ENCODE measurements at regions not wholly inside any gene's neighbourhood (a gene's known extent, or its start where the extent isn't known, plus 50 kb on each side); places are given as distances from the start of the nearest gene placed in this dataset.
"Not testable (repeated sequence)": the region's sequence is repeated elsewhere in the genome, so short reads cannot be mapped to it uniquely, and the experiment has no call there.

DNA sequence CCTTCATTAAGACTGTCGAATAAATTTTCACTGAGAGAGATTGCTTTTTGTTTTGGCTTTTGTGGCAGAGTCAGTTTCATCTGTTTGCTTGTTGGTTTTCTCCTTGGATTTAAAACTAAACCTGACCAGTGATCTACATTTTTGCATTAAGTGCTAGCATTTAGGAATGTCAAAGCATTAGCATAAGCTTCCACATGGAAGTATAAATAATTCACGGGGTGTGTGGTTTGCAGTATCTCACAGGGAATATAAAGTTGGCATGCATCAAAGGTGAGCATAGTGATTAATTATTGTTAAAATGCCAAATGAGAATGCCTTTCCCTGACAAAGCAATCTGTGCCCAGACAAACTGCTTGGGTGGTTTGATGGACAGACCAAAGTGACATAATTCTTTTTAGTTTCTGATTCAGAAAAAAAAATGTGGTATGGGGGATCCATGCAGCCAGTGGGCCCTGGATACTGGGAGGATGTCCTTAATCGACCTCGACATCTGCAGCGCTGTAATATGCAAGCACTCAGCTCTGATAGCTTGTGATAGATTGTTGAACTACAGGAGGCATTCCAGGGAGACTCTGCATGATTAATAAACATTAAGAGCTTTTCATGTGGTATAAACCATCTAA lies 339.3 kb upstream of the POM121L12 start:
- DNase-seq: no peak

DNA sequence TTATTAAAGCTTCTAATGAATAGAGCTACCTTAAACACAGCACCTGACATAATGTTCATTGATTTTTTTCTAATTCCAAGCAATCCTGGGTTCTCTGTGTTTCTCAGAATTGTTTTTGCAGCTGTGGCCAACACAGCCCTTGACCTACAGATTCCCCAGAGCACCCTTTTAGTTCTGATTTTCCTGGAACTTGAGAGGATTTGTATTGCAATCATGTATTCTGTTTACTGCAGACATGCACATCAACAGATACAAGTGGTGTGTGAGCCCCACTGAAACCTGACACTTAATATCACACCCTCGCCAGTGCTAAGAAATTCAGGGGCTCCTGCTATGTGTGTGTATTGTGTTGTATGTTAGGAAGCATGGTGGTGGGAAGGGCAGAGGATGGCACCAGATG lies 344.2 kb upstream of the POM121L12 start:
- no peak for DNase-seq

DNA sequence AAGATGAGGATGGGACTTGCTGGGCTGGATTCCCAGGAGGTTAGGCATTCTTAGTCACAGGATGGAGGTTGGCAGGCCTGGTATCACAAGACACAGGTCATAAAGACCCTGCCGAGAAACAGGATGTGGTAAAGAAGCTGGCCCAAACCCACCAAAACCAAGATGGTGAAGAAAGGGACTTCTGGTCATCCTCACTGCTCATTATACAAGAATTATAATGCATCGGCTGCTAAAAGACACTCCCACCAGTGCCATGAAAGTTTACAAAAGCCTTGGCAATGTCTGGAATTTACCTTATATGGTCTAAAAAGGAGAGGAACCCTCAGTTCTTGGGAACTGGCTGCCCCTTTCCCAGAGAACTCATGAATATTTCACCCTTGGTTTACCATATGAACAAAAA lies 345.5 kb upstream of the POM121L12 start:
- no peak for DNase-seq

DNA sequence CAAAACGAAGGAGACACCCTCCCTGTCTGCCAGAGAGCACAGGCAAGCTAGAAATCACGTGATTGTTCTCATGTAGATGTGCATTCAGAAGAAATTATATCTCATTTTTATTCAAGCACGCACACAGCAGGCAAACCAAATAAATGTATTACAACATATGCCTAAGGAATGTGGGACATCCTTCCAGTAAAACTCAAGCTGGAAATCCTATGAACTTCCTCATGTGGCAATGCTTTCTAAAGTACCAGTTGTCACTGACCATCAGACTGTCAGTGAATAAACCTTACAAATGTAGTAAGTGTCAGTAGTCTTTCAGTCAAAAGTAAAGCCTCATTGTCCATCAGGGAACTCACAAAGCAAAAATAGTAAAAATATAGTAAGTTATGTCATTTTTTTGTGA lies 350.1 kb upstream of the POM121L12 start:
- DNase-seq: no peak

DNA sequence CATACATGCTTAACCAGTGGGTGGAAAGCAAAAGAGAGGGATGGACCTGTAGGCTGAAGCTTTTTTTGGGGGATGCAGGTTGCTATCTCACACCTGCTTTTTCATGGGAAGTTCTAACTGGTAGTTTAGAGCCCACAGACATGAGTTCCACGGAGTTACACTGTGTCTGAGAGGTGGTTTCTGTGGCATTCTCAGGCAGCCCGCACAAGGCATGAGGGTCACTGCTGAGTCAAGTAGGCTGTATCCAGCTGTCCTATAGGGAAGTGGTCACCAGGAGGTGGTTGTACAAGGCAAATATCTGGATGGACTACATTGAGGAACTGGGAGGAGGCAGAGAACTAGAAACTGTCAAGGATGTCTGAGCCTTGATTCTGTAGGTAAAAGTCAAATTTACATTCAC lies 351.0 kb upstream of the POM121L12 start:
- no peak for DNase-seq

DNA sequence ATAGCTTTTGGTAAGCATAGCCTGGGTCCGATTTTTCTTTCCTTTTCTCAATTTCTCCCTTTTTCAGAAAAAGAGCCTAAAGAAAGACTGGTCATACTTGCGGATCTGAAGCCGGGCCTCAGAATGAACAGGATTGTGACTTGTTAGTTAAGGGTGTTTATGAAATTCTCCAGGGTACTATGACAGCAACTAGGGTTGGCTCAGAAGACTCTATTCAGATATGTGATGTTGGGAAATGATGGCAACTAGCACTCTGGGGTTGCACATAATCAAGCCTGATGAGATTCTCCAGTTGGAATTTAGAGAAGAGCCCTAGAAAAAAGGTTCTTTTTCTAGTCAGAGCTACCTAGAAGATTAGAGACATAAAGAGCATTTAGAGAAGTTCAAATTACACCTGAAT lies 352.4 kb upstream of the POM121L12 start:
- DNase-seq: no peak

DNA sequence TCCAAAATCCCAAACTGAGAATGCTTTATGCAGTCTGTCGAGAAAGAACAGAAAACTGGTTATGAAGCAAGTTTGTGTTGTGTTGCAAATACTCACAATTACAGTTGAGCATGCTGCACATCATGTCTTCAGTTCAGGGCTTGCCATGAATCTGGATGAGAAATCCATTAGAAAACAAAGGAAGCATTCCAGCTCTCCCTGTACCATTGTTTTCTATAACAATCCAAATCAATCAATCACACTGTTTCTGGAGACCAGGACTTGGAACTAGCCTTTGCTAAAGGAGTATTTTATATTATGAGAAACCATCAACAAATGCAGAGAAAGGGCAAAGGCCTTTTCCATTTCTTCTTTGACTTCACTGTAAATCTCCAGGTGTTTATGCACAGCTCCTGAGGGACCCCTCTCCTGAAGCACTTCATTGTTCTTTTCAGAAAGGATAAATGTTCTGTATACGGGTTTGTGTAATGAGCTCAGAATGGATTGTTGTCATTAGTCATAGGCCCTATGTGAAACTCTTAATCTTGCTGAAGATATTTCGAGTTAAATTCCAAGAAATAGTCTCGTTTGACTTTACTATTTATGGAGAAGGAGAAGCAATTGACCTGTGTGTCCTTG lies 364.7 kb upstream of the POM121L12 start:
- no peak for DNase-seq

DNA sequence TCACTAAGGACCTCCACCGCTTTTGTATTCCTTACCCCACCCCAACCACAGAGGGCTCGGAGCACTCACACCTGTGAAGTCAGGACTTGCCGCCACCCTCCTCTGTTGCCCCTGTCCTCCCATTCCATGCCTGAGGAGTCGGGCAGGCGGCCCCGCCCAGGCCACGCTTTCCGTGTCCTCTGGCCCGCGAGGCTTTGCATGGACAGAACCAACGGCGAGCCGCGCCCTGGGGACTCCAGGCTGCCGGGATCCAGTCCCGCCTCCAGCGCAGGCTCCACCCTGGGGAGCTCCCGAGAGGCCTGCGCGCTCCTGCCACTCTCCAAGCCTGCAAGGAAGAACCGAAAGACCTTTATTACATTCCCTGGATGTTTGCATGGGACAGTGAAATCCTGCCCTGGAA lies 366.4 kb upstream of the POM121L12 start:
- no peak for DNase-seq

DNA sequence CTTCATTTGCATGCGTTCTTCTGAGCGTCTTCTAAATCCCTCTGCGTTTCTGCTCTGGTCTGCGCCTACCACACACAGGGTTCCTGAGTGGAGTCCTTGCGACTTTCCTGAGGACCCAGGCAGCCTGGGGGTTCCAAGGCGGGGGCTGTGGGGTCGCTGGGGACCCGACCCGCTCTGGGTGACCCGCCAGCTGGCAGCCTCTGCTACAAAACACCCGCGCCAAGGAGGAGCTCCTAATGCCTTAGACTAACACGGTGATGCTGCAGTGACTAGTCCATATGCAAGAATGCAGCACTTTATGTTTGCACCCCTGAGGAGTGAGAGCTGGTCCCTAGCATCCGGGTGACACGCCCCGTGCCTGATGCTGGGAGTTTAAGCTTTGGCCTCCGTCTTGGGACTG lies 367.0 kb upstream of the POM121L12 start:
- DNase-seq: no peak

DNA sequence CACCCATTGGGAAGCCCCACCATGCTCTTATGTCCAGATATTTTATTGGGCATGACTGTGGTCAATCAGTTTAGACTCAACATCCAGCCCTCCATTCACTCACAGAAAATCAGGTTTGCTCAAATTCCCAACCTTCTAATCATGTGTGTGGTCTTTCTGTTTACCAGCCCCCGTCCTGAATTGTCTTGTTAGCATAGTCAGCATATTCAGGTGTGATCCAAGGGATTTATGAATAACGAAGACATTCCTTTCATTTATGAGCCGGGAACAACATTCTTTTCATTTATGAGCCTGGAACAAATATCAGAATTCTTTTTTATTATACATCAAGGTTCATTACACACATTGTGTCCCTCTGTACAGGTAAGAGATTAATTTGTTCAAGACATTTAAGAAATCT lies 376.3 kb upstream of the POM121L12 start:
- no peak for DNase-seq

DNA sequence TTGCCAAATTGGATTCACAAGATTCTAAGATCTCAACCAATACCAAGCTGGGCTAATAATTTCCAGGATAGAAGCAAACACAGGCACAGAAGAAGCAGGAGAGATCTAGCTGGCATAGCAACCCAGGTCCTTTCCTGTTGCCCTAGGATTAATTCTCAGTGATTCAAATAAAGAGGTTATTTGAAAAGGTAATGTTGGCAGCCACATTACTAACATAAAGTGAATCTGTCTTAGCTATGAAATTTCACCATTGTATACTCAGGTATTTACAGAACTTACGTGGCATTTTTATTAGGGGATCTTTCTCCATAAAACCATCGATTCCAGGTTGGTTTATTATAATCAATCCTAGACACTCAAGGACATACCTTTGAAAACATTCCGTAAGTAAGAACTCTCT lies 379.3 kb upstream of the POM121L12 start:
- no peak for DNase-seq

DNA sequence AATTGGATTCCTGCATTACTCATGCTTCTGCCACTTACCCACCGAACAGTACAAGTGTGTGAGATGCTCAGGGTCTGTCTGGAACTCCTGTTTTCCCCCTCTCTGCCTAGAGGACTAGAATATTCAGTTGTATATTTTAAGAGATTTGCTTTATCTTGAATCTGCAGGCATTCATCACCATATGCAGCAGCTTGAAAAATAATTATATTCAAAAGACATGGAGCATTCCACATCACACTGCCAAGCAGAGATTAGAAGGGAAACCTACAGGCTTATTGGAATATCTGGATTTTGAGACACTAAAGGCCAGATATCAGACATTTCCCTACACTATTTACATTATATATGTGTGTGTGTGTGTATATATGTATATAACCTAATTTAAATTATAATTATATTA lies 382.8 kb upstream of the POM121L12 start:
- DNase-seq: no peak

DNA sequence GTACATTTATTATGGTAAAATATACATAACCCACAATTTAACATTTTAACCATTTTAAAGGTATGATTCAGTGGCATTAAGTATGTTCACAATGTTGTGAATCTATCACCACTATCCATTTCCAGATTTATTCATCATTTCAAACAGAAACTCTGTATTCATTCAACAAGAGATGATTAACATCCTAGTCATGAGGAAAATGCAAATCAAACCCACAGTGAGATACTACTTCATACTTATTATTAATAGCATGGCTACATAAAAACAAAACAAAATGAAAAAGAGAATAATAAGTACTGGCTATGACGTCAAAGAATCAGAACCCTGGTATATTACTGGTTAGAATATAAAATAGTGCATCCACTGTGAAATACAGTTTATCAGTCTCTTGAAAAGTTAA lies 386.6 kb upstream of the POM121L12 start:
- DNase-seq: peak; percentile 29

DNA sequence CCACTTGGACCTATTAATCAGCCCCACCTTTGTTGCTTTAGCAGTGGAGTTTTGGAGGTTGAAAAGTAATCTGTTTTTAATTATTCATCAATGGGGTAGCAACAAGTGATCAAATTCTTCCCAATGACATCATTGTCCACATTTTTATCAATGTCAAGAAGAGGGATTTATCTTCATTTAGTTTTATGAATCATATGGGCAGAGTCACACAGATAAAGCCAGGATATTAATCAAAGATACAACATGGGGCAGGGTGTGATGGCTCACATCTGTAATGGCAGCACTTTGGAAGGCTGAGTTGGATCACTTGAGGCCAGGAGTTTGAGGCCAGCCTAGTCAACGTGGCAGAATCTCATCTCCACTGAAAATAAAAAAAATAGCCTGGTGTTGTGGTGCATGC lies 388.4 kb upstream of the POM121L12 start:
- no peak for DNase-seq

DNA sequence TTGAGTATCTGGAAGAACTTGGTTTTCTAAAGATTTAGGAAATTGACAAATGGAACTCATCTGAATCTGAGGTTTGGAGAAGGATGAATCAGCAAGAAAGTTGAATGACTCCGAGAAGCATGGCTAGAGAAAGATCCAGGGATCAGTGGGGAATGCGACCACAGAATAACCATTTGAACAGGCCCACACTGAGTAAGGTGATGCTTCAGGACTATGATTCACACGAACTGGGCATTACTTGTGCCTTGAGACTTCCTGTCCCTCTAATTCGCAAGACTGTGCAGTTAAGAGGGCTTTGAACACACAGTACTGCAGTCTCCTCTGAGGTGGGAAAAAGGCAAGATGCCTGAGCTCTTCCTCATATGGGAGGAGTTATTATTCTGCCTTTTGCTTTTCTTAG lies 395.5 kb upstream of the POM121L12 start:
- DNase-seq: peak; percentile 60

DNA sequence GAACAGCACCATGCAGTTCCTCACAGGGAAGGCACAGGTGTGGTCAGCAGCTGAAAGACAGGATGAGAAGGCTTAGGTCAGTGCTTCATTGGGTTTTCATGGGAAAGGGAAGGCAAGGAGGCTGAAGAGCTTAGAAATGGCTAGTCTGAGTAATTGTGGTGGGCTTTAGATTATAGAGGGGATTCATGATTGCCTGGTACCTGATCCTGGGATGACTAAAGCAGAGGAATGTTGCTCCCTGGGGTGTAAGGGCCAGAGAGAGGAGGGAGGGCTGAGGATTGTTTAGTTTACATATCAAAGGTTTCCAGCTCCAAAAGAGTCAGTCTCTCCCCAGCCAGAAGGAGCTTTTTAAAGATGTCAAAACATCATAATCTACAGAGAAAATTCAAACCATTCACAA lies 396.3 kb upstream of the POM121L12 start:
- peak; percentile 20 for DNase-seq

DNA sequence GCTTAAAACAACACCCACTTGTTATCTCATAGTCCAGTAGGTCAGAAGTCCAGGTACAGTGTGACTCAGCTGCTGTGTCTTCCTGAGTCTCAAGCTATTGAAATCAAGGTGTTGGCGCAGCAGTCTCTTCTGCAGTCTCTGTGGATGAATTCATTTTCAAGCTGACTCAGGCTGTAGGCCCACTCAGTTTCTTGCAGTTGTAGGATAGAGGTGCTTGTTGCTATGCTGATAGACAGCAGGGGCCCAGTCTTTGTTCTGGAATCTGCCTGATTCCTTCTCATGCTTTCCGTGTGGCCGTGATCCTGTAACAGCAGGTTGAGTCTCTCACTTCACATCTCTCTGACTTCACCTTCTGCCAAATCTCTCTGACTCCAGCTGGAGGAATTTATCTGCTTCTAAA lies 400.4 kb upstream of the POM121L12 start:
- no peak for DNase-seq

DNA sequence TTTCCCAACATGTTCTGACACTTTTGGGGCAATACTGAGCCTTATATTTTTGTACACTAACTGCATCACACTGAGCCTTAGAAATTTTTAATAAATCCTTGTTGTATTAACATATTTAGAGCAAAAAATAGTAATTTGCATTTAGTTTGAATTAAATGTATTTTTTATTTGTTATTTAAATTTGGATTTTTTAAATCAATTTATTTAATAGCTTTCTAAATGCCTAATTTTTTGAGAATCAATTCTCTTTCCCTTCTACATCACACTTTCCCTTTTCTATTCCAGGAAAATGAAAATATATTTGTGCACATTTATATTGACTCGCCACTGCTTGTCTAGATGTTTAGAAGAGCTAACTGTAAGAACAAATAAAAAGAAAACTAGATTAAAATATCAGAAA lies 414.6 kb upstream of the POM121L12 start:
- no peak for DNase-seq

DNA sequence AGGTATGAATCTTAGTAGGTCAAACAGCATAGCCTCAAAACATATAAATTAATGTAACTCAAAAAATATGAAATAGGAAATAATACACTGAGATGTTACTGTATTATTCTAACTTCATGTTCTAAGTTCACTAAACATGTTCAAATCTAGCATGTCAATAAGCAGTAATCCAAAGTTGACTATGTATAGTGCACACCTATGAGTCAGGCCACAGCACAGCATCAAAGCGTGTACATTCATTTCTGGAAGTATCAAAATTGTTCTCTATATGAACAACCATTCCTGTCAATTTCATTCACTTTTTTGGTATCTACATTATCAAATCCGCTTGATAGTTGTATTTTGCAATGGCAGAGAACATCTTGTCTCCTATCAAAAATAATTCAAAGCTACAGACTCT lies 418.9 kb upstream of the POM121L12 start:
- no peak for DNase-seq

DNA sequence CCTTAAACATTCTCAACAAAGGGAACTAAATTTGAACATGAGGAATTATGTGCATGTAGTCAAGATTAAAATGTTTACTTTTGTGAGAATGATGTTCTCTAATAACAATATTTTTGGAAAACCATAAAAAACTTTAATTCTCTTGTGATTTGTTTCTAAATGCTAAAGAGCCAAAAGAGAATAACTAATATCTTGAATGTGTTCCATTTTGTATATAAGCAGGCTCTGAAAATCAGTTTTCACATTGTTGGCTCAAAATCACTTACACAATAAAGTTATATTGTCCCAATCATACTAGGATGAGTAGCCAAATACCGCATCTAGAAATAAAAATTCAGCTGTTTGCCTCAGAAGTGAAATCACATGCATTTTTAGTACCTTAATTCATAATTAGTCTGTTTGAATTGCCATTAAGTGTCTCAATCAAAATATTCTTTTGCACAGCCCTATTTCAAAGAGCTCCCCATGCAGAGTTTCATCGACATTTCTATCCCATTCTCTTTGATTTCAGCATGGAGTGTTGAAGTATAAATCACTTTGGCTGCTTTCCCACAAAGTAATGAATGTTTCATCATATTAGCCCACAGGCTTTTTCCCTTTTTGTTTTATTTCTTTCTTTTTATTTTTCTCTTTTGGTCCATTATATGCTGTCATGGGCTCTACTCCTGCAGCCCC lies 420.3 kb upstream of the POM121L12 start:
- DNase-seq: no peak

DNA sequence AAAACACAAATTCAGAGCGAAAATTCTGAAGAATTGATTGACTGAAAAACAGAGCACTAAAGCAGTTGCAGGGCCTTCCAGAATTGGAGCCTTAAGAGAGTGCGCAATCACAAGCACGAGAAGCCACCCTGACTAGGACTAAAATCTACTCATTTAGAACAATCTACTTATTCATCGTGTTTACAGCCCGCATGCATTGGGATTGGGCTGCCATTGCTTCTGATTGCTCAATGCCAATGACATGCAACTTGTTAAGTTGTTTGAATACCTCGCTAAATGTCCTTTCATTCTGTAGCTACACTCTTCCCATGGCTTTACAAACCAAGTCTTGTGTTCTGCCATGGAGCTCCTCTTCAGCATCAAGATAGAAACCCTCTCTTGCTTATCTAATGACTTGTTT lies 425.9 kb upstream of the POM121L12 start:
- DNase-seq: no peak

DNA sequence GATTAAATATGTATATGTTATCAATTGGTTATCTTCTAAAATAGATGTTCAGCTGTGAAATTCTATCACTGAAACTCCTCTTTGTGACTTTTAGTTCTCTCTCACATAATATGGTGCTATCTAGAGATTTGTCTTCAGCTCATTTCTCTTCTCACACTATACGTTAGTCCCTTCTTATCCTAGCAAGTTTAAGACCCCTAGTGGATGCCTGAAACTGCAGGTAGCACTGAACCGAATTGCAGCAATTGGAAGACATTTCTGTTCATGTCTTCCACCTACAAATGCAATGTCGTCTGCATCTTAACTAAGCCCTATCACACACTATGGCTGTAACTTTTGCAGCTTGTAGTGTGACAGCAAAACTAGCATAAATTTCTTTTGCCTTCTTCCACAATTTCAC lies 442.7 kb upstream of the POM121L12 start:
- no peak for DNase-seq

DNA sequence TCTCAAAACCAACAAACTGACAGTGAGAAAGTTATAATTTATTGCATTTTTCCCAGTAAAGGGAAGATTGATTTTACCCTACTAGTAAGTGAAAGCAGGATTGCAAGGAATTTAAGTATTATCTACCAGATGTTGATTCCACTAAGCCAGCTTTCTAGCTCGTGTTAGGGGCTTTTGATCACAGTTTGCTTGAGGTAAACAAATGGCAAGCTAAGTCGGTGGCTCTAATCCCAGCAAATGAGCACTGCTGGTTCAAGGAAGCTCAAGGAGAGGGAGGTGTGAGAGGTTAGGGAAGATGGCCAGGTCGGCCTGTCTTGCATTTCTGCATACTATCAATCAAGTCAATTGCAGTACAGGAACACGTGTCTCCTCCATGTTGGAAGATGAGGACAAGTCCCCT lies 448.7 kb upstream of the POM121L12 start:
- no peak for DNase-seq

DNA sequence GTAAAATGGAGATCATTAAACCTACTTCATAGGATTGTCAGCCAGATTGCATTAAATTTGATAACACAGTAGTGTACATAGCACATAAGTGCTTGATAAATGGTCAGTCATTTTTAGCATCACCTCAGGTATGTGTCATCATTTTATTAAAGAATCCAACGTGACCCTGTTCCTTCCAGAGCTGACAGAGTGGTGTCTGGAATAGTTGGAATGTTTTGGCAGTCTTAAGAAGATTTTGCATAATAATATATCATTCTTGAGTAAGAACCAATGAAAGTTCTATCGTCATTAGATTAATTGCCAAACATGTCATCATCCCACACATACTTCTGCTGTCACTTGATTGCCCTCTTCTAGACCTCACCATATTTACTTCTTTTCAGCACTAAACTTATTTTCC lies 451.4 kb upstream of the POM121L12 start:
- peak; percentile 0 for DNase-seq

DNA sequence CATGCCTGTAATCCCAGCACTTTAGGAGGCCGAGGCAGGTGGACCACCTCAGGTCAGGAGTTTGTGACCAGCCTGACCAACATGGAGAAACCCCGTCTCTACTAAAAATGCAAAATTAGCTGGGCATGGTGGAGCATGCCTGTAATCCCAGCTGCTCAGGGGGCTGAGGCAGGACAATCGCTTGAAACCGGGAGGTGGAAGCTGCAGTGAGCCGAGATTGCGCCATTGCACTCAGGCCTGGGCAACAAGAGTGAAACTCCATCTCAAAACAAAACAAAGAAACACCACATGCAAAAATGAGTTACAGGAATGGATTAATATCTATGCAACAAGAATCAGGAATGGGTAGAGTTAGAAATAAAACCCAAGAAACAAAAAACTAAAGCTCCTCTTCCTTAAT lies 462.3 kb upstream of the POM121L12 start:
- not testable (repeated sequence) for DNase-seq

All from fibroblast of skin of right biceps (primary cell).